ENCODE measurements at regions not wholly inside any gene's neighbourhood (a gene's known extent, or its start where the extent isn't known, plus 50 kb on each side); places are given as distances from the start of the nearest gene placed in this dataset.

- no peak for TF ChIP-seq EP300 (IDR thresholded peaks at IDR 0.05)
- no peak for TF ChIP-seq CTCF (IDR thresholded peaks at IDR 0.05)
- no peak for TF ChIP-seq POLR2A (IDR thresholded peaks at IDR 0.05)
- TF ChIP-seq POLR2AphosphoS5 (IDR thresholded peaks at IDR 0.05), result no peak
These were observed 896.3 kb upstream of the HS3ST1 start for GRCh38 chr4:12324965-12325364.
